OCI-LY7 (cell line): ENCODE measurements at regions not wholly inside any gene's neighbourhood (a gene's known extent, or its start where the extent isn't known, plus 50 kb on each side); places are given as distances from the start of the nearest gene placed in this dataset.

Experiments
- EZH2phosphoT487 ChIP-seq: fragments of 200-600 bp; sonication (generic); IDR thresholded peaks from 2 replicates; pipeline ENCODE4 v1.6.1; 2018; ENCODE audit warnings: low read depth, borderline replicate concordance, mild to moderate bottlenecking, mixed run types, antibody characterized with exemption, low read length, moderate library complexity, mixed read lengths
- TF ChIP-seq, protein P1 (sequence below): fragments of 200-600 bp; sonication (generic); conservative IDR thresholded peaks from 2 replicates; pipeline ENCODE4 v1.5.1; 2014; ENCODE audit warnings: mild to moderate bottlenecking, antibody characterized with exemption, low read length, moderate library complexity, mixed read lengths

- TF ChIP-seq, protein P1, sequence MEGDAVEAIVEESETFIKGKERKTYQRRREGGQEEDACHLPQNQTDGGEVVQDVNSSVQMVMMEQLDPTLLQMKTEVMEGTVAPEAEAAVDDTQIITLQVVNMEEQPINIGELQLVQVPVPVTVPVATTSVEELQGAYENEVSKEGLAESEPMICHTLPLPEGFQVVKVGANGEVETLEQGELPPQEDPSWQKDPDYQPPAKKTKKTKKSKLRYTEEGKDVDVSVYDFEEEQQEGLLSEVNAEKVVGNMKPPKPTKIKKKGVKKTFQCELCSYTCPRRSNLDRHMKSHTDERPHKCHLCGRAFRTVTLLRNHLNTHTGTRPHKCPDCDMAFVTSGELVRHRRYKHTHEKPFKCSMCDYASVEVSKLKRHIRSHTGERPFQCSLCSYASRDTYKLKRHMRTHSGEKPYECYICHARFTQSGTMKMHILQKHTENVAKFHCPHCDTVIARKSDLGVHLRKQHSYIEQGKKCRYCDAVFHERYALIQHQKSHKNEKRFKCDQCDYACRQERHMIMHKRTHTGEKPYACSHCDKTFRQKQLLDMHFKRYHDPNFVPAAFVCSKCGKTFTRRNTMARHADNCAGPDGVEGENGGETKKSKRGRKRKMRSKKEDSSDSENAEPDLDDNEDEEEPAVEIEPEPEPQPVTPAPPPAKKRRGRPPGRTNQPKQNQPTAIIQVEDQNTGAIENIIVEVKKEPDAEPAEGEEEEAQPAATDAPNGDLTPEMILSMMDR = no peak
- TF ChIP-seq EZH2phosphoT487 = no peak
Measured at GRCh38 chr11:130771708-130772107, 144.6 kb downstream of the SNX19 start.
